HepG2 (cell line): ENCODE measurements at regions not wholly inside any gene's neighbourhood (a gene's known extent, or its start where the extent isn't known, plus 50 kb on each side); places are given as distances from the start of the nearest gene placed in this dataset.

Experiments used
- CBX2 ChIP-seq, 2 experiments: fragments of 200-600 bp in 1 of 2; sonication (generic); formaldehyde crosslinking in 1 of 2; IDR thresholded peaks; 2 replicates each; pipeline versions ENCODE4 v1.7.0 to v1.8.1; 2018 to 2022; ENCODE audit warnings: low read depth in 2 of 2, low read length in 1 of 2, mild to moderate bottlenecking in 1 of 2, missing genetic modification reagents in 1 of 2
- FOXM1 ChIP-seq: sonication (generic); formaldehyde crosslinking; IDR thresholded peaks from 2 replicates; pipeline ENCODE4 v1.5.0; 2020; ENCODE audit warnings: missing genetic modification reagents
- MAF1 ChIP-seq: sonication (generic); formaldehyde crosslinking; IDR thresholded peaks from 2 replicates; pipeline ENCODE4 v1.5.0; 2020; ENCODE audit warnings: missing genetic modification reagents, borderline replicate concordance
- POLR2A ChIP-seq, 2 experiments: IDR thresholded peaks; 2 replicates each; pipeline ENCODE4 v1.6.1; 2011; ENCODE audit warnings: low read depth in 2 of 2, low read length in 2 of 2, mild to moderate bottlenecking in 1 of 2, moderate library complexity in 1 of 2; ENCODE audit not compliant: insufficient read depth in 1 of 2
- RAD21 ChIP-seq: fragments of 450-650 bp; formaldehyde crosslinking; IDR thresholded peaks from 2 replicates; pipeline ENCODE4 v1.5.0; 2020; ENCODE audit warnings: mild to moderate bottlenecking
- RNF2 ChIP-seq: fragments of 450-650 bp; conservative IDR thresholded peaks from 2 replicates; pipeline ENCODE4 v1.6.1; 2016; ENCODE audit warnings: low read depth
- SIN3A ChIP-seq: IDR thresholded peaks from 2 replicates; pipeline ENCODE4 v1.6.1; 2011; ENCODE audit warnings: low read depth, mild to moderate bottlenecking, control low read depth, low read length, borderline replicate concordance
- TARDBP ChIP-seq: sonication (generic); formaldehyde crosslinking; IDR thresholded peaks from 2 replicates; pipeline ENCODE4 v1.8.0; 2022; ENCODE audit warnings: mild to moderate bottlenecking, missing genetic modification reagents
- ZNF263 ChIP-seq: sonication (generic); formaldehyde crosslinking; IDR thresholded peaks from 2 replicates; pipeline ENCODE4 v1.4.0; 2020; ENCODE audit warnings: missing genetic modification reagents
- TF ChIP-seq, protein P1 (sequence below): sonication (generic); formaldehyde crosslinking; IDR thresholded peaks from 2 replicates; pipeline ENCODE4 v1.5.0; 2020; ENCODE audit warnings: mild to moderate bottlenecking, missing genetic modification reagents, moderate library complexity
- TF ChIP-seq, protein P2 (sequence below), 2 experiments: IDR thresholded peaks; 2 replicates each; pipeline ENCODE4 v1.6.1; 2011 to 2012; ENCODE audit warnings: low read length in 2 of 2, borderline replicate concordance in 1 of 2, low read depth in 1 of 2, mild to moderate bottlenecking in 1 of 2, moderate library complexity in 1 of 2
- TF ChIP-seq, protein P3 (sequence below): sonication (generic); formaldehyde crosslinking; conservative IDR thresholded peaks from 2 replicates; pipeline ENCODE4 v1.8.0; 2022; ENCODE audit warnings: mild to moderate bottlenecking, moderate library complexity, missing genetic modification reagents

DNA sequence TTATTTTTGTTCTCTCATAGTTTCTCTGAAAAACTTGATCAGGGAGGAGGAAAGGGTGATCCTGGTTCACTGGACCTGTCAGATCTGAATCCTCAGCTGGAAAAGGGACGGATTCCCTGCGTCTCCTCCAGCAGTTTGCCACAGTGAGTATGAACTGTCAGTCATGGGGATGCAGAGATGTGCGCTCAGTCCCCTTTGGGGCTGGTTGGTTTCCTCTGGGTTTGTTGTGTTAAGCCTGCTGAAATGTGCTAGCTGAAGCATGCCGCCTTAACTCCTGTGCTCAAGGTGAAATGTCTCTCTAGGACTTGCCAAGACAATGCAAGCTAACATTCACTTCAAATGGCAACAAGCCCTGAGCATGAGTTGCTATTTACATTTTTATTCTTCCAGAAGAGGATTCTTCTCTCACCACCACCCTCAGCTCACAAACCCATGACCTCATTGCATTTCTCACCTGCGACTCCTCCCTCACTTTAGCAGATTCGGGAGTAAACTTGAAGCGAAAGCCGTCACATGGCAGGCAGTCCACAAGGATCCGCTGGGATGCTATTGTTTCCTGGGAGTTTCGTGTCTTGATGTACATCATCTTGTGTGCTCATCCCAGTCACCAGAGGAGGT, 192.9 kb upstream of the FZD8 start:
- no peak for TF ChIP-seq MAF1
- TF ChIP-seq FOXM1: no peak
- TF ChIP-seq, protein P1, sequence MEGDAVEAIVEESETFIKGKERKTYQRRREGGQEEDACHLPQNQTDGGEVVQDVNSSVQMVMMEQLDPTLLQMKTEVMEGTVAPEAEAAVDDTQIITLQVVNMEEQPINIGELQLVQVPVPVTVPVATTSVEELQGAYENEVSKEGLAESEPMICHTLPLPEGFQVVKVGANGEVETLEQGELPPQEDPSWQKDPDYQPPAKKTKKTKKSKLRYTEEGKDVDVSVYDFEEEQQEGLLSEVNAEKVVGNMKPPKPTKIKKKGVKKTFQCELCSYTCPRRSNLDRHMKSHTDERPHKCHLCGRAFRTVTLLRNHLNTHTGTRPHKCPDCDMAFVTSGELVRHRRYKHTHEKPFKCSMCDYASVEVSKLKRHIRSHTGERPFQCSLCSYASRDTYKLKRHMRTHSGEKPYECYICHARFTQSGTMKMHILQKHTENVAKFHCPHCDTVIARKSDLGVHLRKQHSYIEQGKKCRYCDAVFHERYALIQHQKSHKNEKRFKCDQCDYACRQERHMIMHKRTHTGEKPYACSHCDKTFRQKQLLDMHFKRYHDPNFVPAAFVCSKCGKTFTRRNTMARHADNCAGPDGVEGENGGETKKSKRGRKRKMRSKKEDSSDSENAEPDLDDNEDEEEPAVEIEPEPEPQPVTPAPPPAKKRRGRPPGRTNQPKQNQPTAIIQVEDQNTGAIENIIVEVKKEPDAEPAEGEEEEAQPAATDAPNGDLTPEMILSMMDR: no peak
- TF ChIP-seq POLR2A (IDR thresholded peaks at IDR 0.05; ENCODE audit: insufficient read depth in 1 of 2, low read depth in 2 of 2, low read length in 2 of 2): no peak
- TF ChIP-seq, protein P2, sequence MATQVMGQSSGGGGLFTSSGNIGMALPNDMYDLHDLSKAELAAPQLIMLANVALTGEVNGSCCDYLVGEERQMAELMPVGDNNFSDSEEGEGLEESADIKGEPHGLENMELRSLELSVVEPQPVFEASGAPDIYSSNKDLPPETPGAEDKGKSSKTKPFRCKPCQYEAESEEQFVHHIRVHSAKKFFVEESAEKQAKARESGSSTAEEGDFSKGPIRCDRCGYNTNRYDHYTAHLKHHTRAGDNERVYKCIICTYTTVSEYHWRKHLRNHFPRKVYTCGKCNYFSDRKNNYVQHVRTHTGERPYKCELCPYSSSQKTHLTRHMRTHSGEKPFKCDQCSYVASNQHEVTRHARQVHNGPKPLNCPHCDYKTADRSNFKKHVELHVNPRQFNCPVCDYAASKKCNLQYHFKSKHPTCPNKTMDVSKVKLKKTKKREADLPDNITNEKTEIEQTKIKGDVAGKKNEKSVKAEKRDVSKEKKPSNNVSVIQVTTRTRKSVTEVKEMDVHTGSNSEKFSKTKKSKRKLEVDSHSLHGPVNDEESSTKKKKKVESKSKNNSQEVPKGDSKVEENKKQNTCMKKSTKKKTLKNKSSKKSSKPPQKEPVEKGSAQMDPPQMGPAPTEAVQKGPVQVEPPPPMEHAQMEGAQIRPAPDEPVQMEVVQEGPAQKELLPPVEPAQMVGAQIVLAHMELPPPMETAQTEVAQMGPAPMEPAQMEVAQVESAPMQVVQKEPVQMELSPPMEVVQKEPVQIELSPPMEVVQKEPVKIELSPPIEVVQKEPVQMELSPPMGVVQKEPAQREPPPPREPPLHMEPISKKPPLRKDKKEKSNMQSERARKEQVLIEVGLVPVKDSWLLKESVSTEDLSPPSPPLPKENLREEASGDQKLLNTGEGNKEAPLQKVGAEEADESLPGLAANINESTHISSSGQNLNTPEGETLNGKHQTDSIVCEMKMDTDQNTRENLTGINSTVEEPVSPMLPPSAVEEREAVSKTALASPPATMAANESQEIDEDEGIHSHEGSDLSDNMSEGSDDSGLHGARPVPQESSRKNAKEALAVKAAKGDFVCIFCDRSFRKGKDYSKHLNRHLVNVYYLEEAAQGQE (IDR thresholded peaks at IDR 0.05; ENCODE audit: borderline replicate concordance in 1 of 2, low read depth in 1 of 2, low read length in 2 of 2): no peak
- TF ChIP-seq RNF2: no peak
- TF ChIP-seq, protein P3, sequence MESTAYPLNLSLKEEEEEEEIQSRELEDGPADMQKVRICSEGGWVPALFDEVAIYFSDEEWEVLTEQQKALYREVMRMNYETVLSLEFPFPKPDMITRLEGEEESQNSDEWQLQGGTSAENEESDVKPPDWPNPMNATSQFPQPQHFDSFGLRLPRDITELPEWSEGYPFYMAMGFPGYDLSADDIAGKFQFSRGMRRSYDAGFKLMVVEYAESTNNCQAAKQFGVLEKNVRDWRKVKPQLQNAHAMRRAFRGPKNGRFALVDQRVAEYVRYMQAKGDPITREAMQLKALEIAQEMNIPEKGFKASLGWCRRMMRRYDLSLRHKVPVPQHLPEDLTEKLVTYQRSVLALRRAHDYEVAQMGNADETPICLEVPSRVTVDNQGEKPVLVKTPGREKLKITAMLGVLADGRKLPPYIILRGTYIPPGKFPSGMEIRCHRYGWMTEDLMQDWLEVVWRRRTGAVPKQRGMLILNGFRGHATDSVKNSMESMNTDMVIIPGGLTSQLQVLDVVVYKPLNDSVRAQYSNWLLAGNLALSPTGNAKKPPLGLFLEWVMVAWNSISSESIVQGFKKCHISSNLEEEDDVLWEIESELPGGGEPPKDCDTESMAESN: no peak
- no peak for TF ChIP-seq TARDBP (CRISPR knock-in tag)
- TF ChIP-seq SIN3A: no peak
- TF ChIP-seq RAD21 (CRISPR knock-in tag): no peak
- TF ChIP-seq CBX2 (IDR thresholded peaks at IDR 0.05; ENCODE audit: low read depth, low read length): no peak
- TF ChIP-seq CBX2 (CRISPR knock-in tag; IDR thresholded peaks at IDR 0.05; ENCODE audit: low read depth): no peak
- no peak for TF ChIP-seq ZNF263 (CRISPR knock-in tag)
